ENCODE measurements at regions not wholly inside any gene's neighbourhood (a gene's known extent, or its start where the extent isn't known, plus 50 kb on each side); places are given as distances from the start of the nearest gene placed in this dataset.
A peak's percentile ranks its signal among the peaks of the same experiment; 100 is the strongest.

GRCh38 chr7:46572691-46573090, 651.6 kb upstream of the IGFBP3 start:
- Histone ChIP-seq H3K4me3 (no peak overlapping the region), H3K27ac (no peak overlapping the region), H3K27me3 (no peaks in the 10 kb centered on the region), H3K36me3 (no peaks in the 10 kb centered on the region), H3K9me3 (peaks cover 0 to 4% of the 10 kb centered on the region in 2 donors), H3K4me1 (no peaks in the 10 kb centered on the region)
- ATAC-seq (no peak), DNase-seq (no peak)
- TF ChIP-seq CTCF (IDR thresholded peaks at IDR 0.05), result no peak
- intact Hi-C loops (cut with DNase I), result no loop called here

GRCh38 chr7:46571996-46572395, 650.9 kb upstream of the IGFBP3 start:
- Histone ChIP-seq H3K4me1 (no peaks in the 10 kb centered on the region), H3K9me3 (peaks cover 0 to 4% of the 10 kb centered on the region in 2 donors), H3K27ac (no peak overlapping the region), H3K27me3 (no peaks in the 10 kb centered on the region), H3K36me3 (no peaks in the 10 kb centered on the region), H3K4me3 (no peak overlapping the region)
- DNase-seq (no peak), ATAC-seq (no peak)
- TF ChIP-seq CTCF (IDR thresholded peaks at IDR 0.05), result no peak
- intact Hi-C loops (cut with DNase I), result no loop called here

- TF ChIP-seq CTCF (IDR thresholded peaks at IDR 0.05), result no peak
- intact Hi-C loops (cut with DNase I), result no loop called here
- no peak overlapping the region for H3K27ac ChIP-seq
Measured at GRCh38 chr7:46569133-46569465, 648.0 kb upstream of the IGFBP3 start.

GRCh38 chr7:46568420-46569132, 647.5 kb upstream of the IGFBP3 start:
- Histone ChIP-seq H3K36me3 (no peaks in the 10 kb centered on the region), H3K27ac (no peak overlapping the region), H3K27me3 (no peaks in the 10 kb centered on the region), H3K4me1 (no peaks in the 10 kb centered on the region), H3K4me3 (no peak overlapping the region), H3K9me3 (peaks cover 0 to 3% of the 10 kb centered on the region in 2 donors)
- DNase-seq (no peak), ATAC-seq (peak; percentile 7)
- TF ChIP-seq CTCF (IDR thresholded peaks at IDR 0.05), result no peak
- intact Hi-C loops (cut with DNase I), result no loop called here

More at GRCh38 chr7:46569133-46569465, 648.0 kb upstream of the IGFBP3 start:
- H3K4me1 ChIP-seq, result no peaks in the 10 kb centered on the region
- H3K27me3 ChIP-seq, result no peaks in the 10 kb centered on the region
- no peaks in the 10 kb centered on the region for H3K36me3 ChIP-seq
- no peak overlapping the region for H3K4me3 ChIP-seq
- DNase-seq (no peak), ATAC-seq (peak; percentile 50)
- H3K9me3 ChIP-seq, result peaks cover 0 to under 1% of the 10 kb centered on the region in 2 donors

GRCh38 chr7:46567858-46568257, 646.8 kb upstream of the IGFBP3 start:
- no peak for DNase-seq
- no peak overlapping the region for H3K27ac ChIP-seq
- no peaks in the 10 kb centered on the region for H3K36me3 ChIP-seq
- H3K27me3 ChIP-seq, result no peaks in the 10 kb centered on the region
- H3K4me3 ChIP-seq, result no peak overlapping the region
- no peaks in the 10 kb centered on the region for H3K4me1 ChIP-seq
- H3K9me3 ChIP-seq, result peaks cover 0 to 5% of the 10 kb centered on the region in 2 donors
- intact Hi-C loops (cut with DNase I), result no loop called here
- ATAC-seq, result no peak
- no peak for TF ChIP-seq CTCF (IDR thresholded peaks at IDR 0.05)

All from left lung (tissue), 4 donors.